Calu3 (cell line): ENCODE measurements at regions not wholly inside any gene's neighbourhood (a gene's known extent, or its start where the extent isn't known, plus 50 kb on each side); places are given as distances from the start of the nearest gene placed in this dataset.
"Not testable (repeated sequence)": the region's sequence is repeated elsewhere in the genome, so short reads cannot be mapped to it uniquely, and the experiment has no call there.

ENCODE experiments used
- BruUV-seq: library from RNA; stranded (reverse); fragments of 400-500 nt; replicated peaks from 2 replicates; lab custom pipeline; 2021; lab: Mats Ljungman, UMichigan
- CTCF ChIA-PET: fragments of 300-600 bp; sonication (Branson Sonifier 250); formaldehyde crosslinking; loops from one replicate; lab custom pipeline; 2022; ENCODE audit warnings: antibody characterized with exemption; lab: Charles Lee
- DNase-seq: peaks from one replicate; pipeline ENCODE4 v3.0.0; 2022
- H3K27ac Mint-ChIP-seq: one replicate; pipeline ENCODE4 v1.8.0; 2022; ENCODE audit warnings: mixed read lengths; ENCODE audit not compliant: unreplicated experiment
- H3K27me3 Mint-ChIP-seq: one replicate; pipeline ENCODE4 v1.8.0; 2022; ENCODE audit warnings: mixed read lengths; ENCODE audit not compliant: unreplicated experiment
- H3K36me3 Mint-ChIP-seq: one replicate; pipeline ENCODE4 v1.8.0; 2022; ENCODE audit warnings: mild to moderate bottlenecking, moderate library complexity, mixed read lengths; ENCODE audit not compliant: insufficient read depth, unreplicated experiment
- H3K4me1 Mint-ChIP-seq: one replicate; pipeline ENCODE4 v1.8.0; 2022; ENCODE audit warnings: mild to moderate bottlenecking, low read depth, mixed read lengths; ENCODE audit not compliant: unreplicated experiment
- H3K4me3 Mint-ChIP-seq: one replicate; pipeline ENCODE4 v1.8.0; 2022; ENCODE audit warnings: mild to moderate bottlenecking, low read depth, moderate library complexity, mixed read lengths; ENCODE audit not compliant: unreplicated experiment
- H3K9me3 Mint-ChIP-seq: one replicate; pipeline ENCODE4 v1.8.0; 2022; ENCODE audit warnings: low read depth, mixed read lengths; ENCODE audit not compliant: unreplicated experiment
- CTCF ChIP-seq: fragments of 200-600 bp; IDR thresholded peaks from one replicate; pipeline ENCODE4 v1.8.0; 2022; ENCODE audit warnings: antibody characterized with exemption; ENCODE audit not compliant: unreplicated experiment
- intact Hi-C: fragments of 100-400 bp; cut with micrococcal nuclease; formaldehyde crosslinking; loops from one replicate; pipeline ENCODE4 v1.10.0; 2022; ENCODE audit not compliant: unreplicated experiment

- no peaks in the 10 kb centered on the region for H3K4me1 Mint-ChIP-seq
- TF ChIP-seq CTCF = no peak
- no TSS peak for BruUV-seq
- no peaks in the 10 kb centered on the region for H3K9me3 Mint-ChIP-seq
- CTCF ChIA-PET = no interaction called here
- peaks cover 35% of the 10 kb centered on the region for H3K27me3 Mint-ChIP-seq
- no peak overlapping the region for H3K27ac Mint-ChIP-seq
- intact Hi-C loops = no loop called here
- no peak overlapping the region for H3K4me3 Mint-ChIP-seq
- H3K36me3 Mint-ChIP-seq = no peaks in the 10 kb centered on the region
- DNase-seq = no peak
These were observed 168.6 kb downstream of the RGS9 start for GRCh38 chr17:65305778-65306177.

GRCh38 chr17:65305116-65305515 lies 167.9 kb downstream of the RGS9 start:
- no peak for DNase-seq
- no peaks in the 10 kb centered on the region for H3K9me3 Mint-ChIP-seq
- CTCF ChIA-PET = no interaction called here
- peaks cover 30% of the 10 kb centered on the region for H3K27me3 Mint-ChIP-seq
- no peak overlapping the region for H3K4me3 Mint-ChIP-seq
- TF ChIP-seq CTCF = no peak
- BruUV-seq = no TSS peak
- no peaks in the 10 kb centered on the region for H3K36me3 Mint-ChIP-seq
- intact Hi-C loops = no loop called here
- H3K4me1 Mint-ChIP-seq = no peaks in the 10 kb centered on the region
- no peak overlapping the region for H3K27ac Mint-ChIP-seq

GRCh38 chr17:65301882-65302281 lies 164.7 kb downstream of the RGS9 start:
- H3K27ac Mint-ChIP-seq, H3K9me3 Mint-ChIP-seq, intact Hi-C loops, CTCF ChIA-PET, H3K4me1 Mint-ChIP-seq, H3K4me3 Mint-ChIP-seq, BruUV-seq, DNase-seq, H3K36me3 Mint-ChIP-seq: not testable (repeated sequence)
- peaks cover 27% of the 10 kb centered on the region for H3K27me3 Mint-ChIP-seq

- CTCF ChIA-PET = no interaction called here
- H3K4me3 Mint-ChIP-seq = no peak overlapping the region
These were observed 164.0 kb downstream of the RGS9 start for GRCh38 chr17:65301184-65301583.

More at GRCh38 chr17:65301184-65301583, 164.0 kb downstream of the RGS9 start:
- intact Hi-C loops = no loop called here
- H3K36me3 Mint-ChIP-seq = no peaks in the 10 kb centered on the region
- H3K27me3 Mint-ChIP-seq = peaks cover 20% of the 10 kb centered on the region
- TF ChIP-seq CTCF = no peak
- no peaks in the 10 kb centered on the region for H3K9me3 Mint-ChIP-seq
- no peaks in the 10 kb centered on the region for H3K4me1 Mint-ChIP-seq
- no peak overlapping the region for H3K27ac Mint-ChIP-seq
- no peak for DNase-seq
- no TSS peak for BruUV-seq
